SK-N-SH (cell line): ENCODE measurements at regions not wholly inside any gene's neighbourhood (a gene's known extent, or its start where the extent isn't known, plus 50 kb on each side); places are given as distances from the start of the nearest gene placed in this dataset.

Experiments
- CTCF ChIA-PET: fragments of 300-600, 350-600 bp; formaldehyde crosslinking; extraction: SDS; loops from one replicate; lab custom pipeline; 2021; lab: Yijun Ruan, JAX
- POLR2A ChIA-PET: fragments of 350-600 bp; sonication (Branson Sonifier 250); formaldehyde crosslinking; extraction: SDS; loops from one replicate; lab custom pipeline; 2020; ENCODE audit warnings: antibody characterized with exemption, inconsistent platforms; lab: Yijun Ruan, JAX
- DNase-seq: peaks from one replicate; pipeline ENCODE4 v3.0.0; 2012
- H2AFZ ChIP-seq: fragments of 200-600 bp; sonication (generic); 2 replicates; pipeline ENCODE4 v1.8.1; 2016; ENCODE audit warnings: antibody characterized with exemption, mild to moderate bottlenecking, low read depth
- H3F3A ChIP-seq: fragments of 200-600 bp; sonication (generic); replicated peaks from 2 replicates; pipeline ENCODE3; 2016; ENCODE audit warnings: antibody characterized with exemption, mild to moderate bottlenecking; ENCODE audit not compliant: insufficient read depth
- H3K27ac ChIP-seq, 2 experiments: fragments of 200-500 bp in 1 of 2; fragments of 200-600 bp in 1 of 2; sonication (Bioruptor generic) in 1 of 2; sonication (generic), shearing (Covaris generic) in 1 of 2; 2 replicates each; pipeline versions ENCODE4 v1.5.1 to v1.6.1; 2014 to 2016; ENCODE audit warnings: low read depth in 2 of 2, inconsistent platforms in 1 of 2, low read length in 1 of 2, mild to moderate bottlenecking in 1 of 2, mixed read lengths in 1 of 2
- H3K27me3 ChIP-seq: fragments of 200-600 bp; sonication (generic), shearing (Covaris generic); 2 replicates; pipeline ENCODE4 v1.6.1; 2016; ENCODE audit warnings: mixed run types; ENCODE audit not compliant: insufficient read depth
- H3K36me3 ChIP-seq, 2 experiments: fragments of 200-500 bp in 1 of 2; fragments of 200-600 bp in 1 of 2; sonication (Bioruptor generic) in 1 of 2; sonication (generic) in 1 of 2; replicated peaks in 1 of 2; 2 replicates each; pipeline versions ENCODE3 to v1.5.1; 2014 to 2016; ENCODE audit warnings: low read length in 1 of 2, mild to moderate bottlenecking in 1 of 2; ENCODE audit not compliant: insufficient read depth in 2 of 2, control insufficient read depth in 1 of 2
- H3K4me1 ChIP-seq, 2 experiments: fragments of 200-500 bp in 1 of 2; fragments of 200-600 bp in 1 of 2; sonication (Bioruptor generic) in 1 of 2; sonication (generic), shearing (Covaris generic) in 1 of 2; 2 replicates each; pipeline versions ENCODE4 v1.5.1 to v1.6.1; 2014 to 2016; ENCODE audit warnings: low read depth in 1 of 2, low read length in 1 of 2, mixed run types in 1 of 2; ENCODE audit not compliant: insufficient read depth in 2 of 2, control insufficient read depth in 1 of 2
- H3K4me2 ChIP-seq: fragments of 200-600 bp; sonication (generic), shearing (Covaris generic); 2 replicates; pipeline ENCODE4 v1.6.1; 2017; ENCODE audit warnings: mixed run types
- H3K4me3 ChIP-seq, 2 experiments: fragments of 200-500 bp in 1 of 2; fragments of 200-600 bp in 1 of 2; sonication (Bioruptor generic) in 1 of 2; sonication (generic), shearing (Covaris generic) in 1 of 2; 2 replicates each; pipeline versions ENCODE4 v1.5.1 to v1.8.1; 2014 to 2016; ENCODE audit warnings: low read depth in 2 of 2, inconsistent platforms in 1 of 2, low read length in 1 of 2, mild to moderate bottlenecking in 1 of 2, mixed read lengths in 1 of 2, moderate library complexity in 1 of 2
- H3K79me2 ChIP-seq: fragments of 200-600 bp; sonication (generic); 2 replicates; pipeline ENCODE4 v1.8.1; 2017; ENCODE audit warnings: mild to moderate bottlenecking; ENCODE audit not compliant: insufficient read depth
- H3K9ac ChIP-seq: fragments of 200-600 bp; sonication (generic); 2 replicates; pipeline ENCODE4 v1.6.1; 2017; ENCODE audit warnings: mixed run types
- H3K9me2 ChIP-seq: fragments of 200-600 bp; sonication (generic); 2 replicates; pipeline ENCODE4 v1.6.1; 2017; ENCODE audit warnings: mixed run types
- H3K9me3 ChIP-seq: fragments of 200-600 bp; sonication (generic); 2 replicates; pipeline ENCODE4 v1.6.1; 2017; ENCODE audit warnings: mixed run types, mild to moderate bottlenecking, moderate library complexity
- H4K20me1 ChIP-seq: fragments of 200-600 bp; sonication (generic); 2 replicates; pipeline ENCODE4 v1.6.1; 2017; ENCODE audit warnings: mild to moderate bottlenecking, mixed run types; ENCODE audit not compliant: insufficient read depth
- CTCF ChIP-seq: fragments of 200-600 bp; sonication (generic); IDR thresholded peaks from 2 replicates; pipeline ENCODE4 v1.6.1; 2017; ENCODE audit warnings: antibody characterized with exemption, mild to moderate bottlenecking, moderate library complexity
- EZH2phosphoT487 ChIP-seq: fragments of 200-600 bp; sonication (generic); IDR thresholded peaks from 2 replicates; pipeline ENCODE4 v1.6.1; 2017; ENCODE audit warnings: low read depth, mixed run types, mild to moderate bottlenecking, antibody characterized with exemption, moderate library complexity, borderline replicate concordance
- FOXJ3 ChIP-seq: sonication (generic); formaldehyde crosslinking; IDR thresholded peaks from 2 replicates; pipeline ENCODE4 v1.5.1; 2020; ENCODE audit warnings: mild to moderate bottlenecking, missing genetic modification reagents
- GATA2 ChIP-seq: sonication (generic); formaldehyde crosslinking; IDR thresholded peaks from 2 replicates; pipeline ENCODE4 v1.5.0; 2020; ENCODE audit warnings: mild to moderate bottlenecking, missing genetic modification reagents
- JUND ChIP-seq: IDR thresholded peaks from 2 replicates; pipeline ENCODE4 v1.4.0; 2012
- MAX ChIP-seq: IDR thresholded peaks from 2 replicates; pipeline ENCODE4 v1.4.0; 2012; ENCODE audit warnings: low read depth
- MXI1 ChIP-seq: IDR thresholded peaks from 2 replicates; pipeline ENCODE4 v1.6.1; 2012; ENCODE audit warnings: mild to moderate bottlenecking, low read depth, low read length, improper control_type of control experiment
- NFIC ChIP-seq: IDR thresholded peaks from 2 replicates; pipeline ENCODE4 v1.4.0; 2012; ENCODE audit warnings: borderline replicate concordance
- NRF1 ChIP-seq: IDR thresholded peaks from 2 replicates; pipeline ENCODE4 v1.6.1; 2012; ENCODE audit warnings: low read depth, mild to moderate bottlenecking, low read length
- PBX3 ChIP-seq: IDR thresholded peaks from 2 replicates; pipeline ENCODE4; 2012
- RAD21 ChIP-seq: IDR thresholded peaks from 2 replicates; pipeline ENCODE4 v1.6.1; 2012; ENCODE audit warnings: mild to moderate bottlenecking, low read length
- RCOR1 ChIP-seq: fragments of 150-350 bp; IDR thresholded peaks from 2 replicates; pipeline ENCODE4 v1.6.1; 2017; ENCODE audit warnings: antibody characterized with exemption, low read length
- TEAD4 ChIP-seq: IDR thresholded peaks from 2 replicates; pipeline ENCODE4 v1.4.0; 2012; ENCODE audit warnings: mild to moderate bottlenecking, borderline replicate concordance; ENCODE audit not compliant: insufficient read depth
- USF1 ChIP-seq: IDR thresholded peaks from 2 replicates; pipeline ENCODE4 v1.4.0; 2012; ENCODE audit warnings: low read depth, borderline replicate concordance
- USF2 ChIP-seq: fragments of 150-350 bp; IDR thresholded peaks from 2 replicates; pipeline ENCODE4 v1.6.1; 2017; ENCODE audit warnings: antibody characterized with exemption, low read length, low read depth, borderline replicate concordance
- ZBTB33 ChIP-seq: IDR thresholded peaks from 2 replicates; pipeline ENCODE4 v1.4.0; 2012; ENCODE audit warnings: low read depth, borderline replicate concordance
- WGBS: methylation state at CpG from one replicate; pipeline ENCODE4 v1.1.6; 2017; ENCODE audit warnings: low lambda C conversion rate; 5-methylcytosine and 5-hydroxymethylcytosine counted together

- Histone ChIP-seq H3K27me3 (peaks cover 95% of the 10 kb centered on the region), H4K20me1 (no peaks in the 10 kb centered on the region), H3K79me2 (no peaks in the 10 kb centered on the region), H3K4me2 (no peak overlapping the region), H3K27ac (no peak overlapping the region), H3K4me3 (no peak overlapping the region), H2AFZ (no peak overlapping the region), H3K9ac (no peak overlapping the region), H3K4me1 (no peaks in the 10 kb centered on the region), H3F3A (no peaks in the 10 kb centered on the region)
- ChIA-PET CTCF (no interaction called here), POLR2A (no interaction called here)
- no peak for DNase-seq
- under 1% methylated on average over 8 of the region's 15 CpGs for WGBS
- no peak for TF ChIP-seq NFIC
- TF ChIP-seq GATA2 (CRISPR knock-in tag) = no peak
- no peak for TF ChIP-seq PBX3
- no peak for TF ChIP-seq ZBTB33
- TF ChIP-seq EZH2phosphoT487 = no peak
- TF ChIP-seq RCOR1 = no peak
- TF ChIP-seq MAX = no peak
- TF ChIP-seq MXI1 = no peak
- TF ChIP-seq USF1 = no peak
- TF ChIP-seq NRF1 = no peak
- TF ChIP-seq USF2 = no peak
- TF ChIP-seq TEAD4 = no peak
- TF ChIP-seq JUND = no peak
- TF ChIP-seq FOXJ3 (CRISPR knock-in tag) = no peak
- no peak for TF ChIP-seq RAD21
- no peak for TF ChIP-seq CTCF
- TF ChIP-seq, all 33 proteins: peak for 0
- Histone ChIP-seq H3K9me3 (no peaks in the 10 kb centered on the region), H3K36me3 (no peaks in the 10 kb centered on the region), H3K9me2 (no peaks in the 10 kb centered on the region)
Observed at GRCh38 chr16:86193528-86194193, 294.7 kb downstream of the IRF8 start.
